H1 (cell line): ENCODE measurements at regions not wholly inside any gene's neighbourhood (a gene's known extent, or its start where the extent isn't known, plus 50 kb on each side); places are given as distances from the start of the nearest gene placed in this dataset.

ENCODE experiments used
- CTCF ChIA-PET: fragments of 300-600 bp; sonication (Branson Sonifier 250); formaldehyde crosslinking; loops from one replicate; lab custom pipeline; 2021; ENCODE audit not compliant: partially characterized antibody; lab: Charles Lee
- POLR2A ChIA-PET: fragments of 300-600 bp; sonication (Branson Sonifier 250); formaldehyde crosslinking; loops from one replicate; lab custom pipeline; 2021; ENCODE audit warnings: inconsistent platforms; ENCODE audit not compliant: partially characterized antibody; lab: Charles Lee
- DNase-seq, 2 experiments: peaks; one replicate each; pipeline versions ENCODE4 v3.0.0 to v3.0.0-alpha.2; 2010 to 2022; ENCODE audit warnings: low spot score in 2 of 2, low read depth in 1 of 2, mixed read lengths in 1 of 2
- FAIRE-seq: peaks from 2 replicates; lab custom pipeline; 2011; peaks lifted over from hg19 to GRCh38; lab: Jason Lieb, UNC
- H2AFZ ChIP-seq: 2 replicates; pipeline ENCODE4 v1.8.1; 2012; ENCODE audit warnings: low read length, inconsistent platforms
- H2AK5ac ChIP-seq: 2 replicates; pipeline ENCODE4 v1.6.1; 2013; ENCODE audit warnings: low read depth, low read length
- H2BK120ac ChIP-seq: replicated peaks from 2 replicates; pipeline ENCODE3; 2013; ENCODE audit warnings: low read depth, low read length, inconsistent platforms
- H2BK12ac ChIP-seq: 2 replicates; pipeline ENCODE4 v1.6.1; 2013; ENCODE audit warnings: low read depth, low read length
- H2BK15ac ChIP-seq: 2 replicates; pipeline ENCODE4 v1.6.1; 2013; ENCODE audit warnings: low read length
- H2BK20ac ChIP-seq: 2 replicates; pipeline ENCODE4 v1.6.1; 2013; ENCODE audit warnings: low read length
- H2BK5ac ChIP-seq: 2 replicates; pipeline ENCODE4 v1.6.1; 2013; ENCODE audit warnings: low read depth, low read length
- H3K14ac ChIP-seq: 2 replicates; pipeline ENCODE4 v1.6.1; 2013; ENCODE audit warnings: inconsistent platforms; ENCODE audit not compliant: insufficient read length
- H3K18ac ChIP-seq: 2 replicates; pipeline ENCODE4 v1.6.1; 2013; ENCODE audit warnings: low read length; ENCODE audit errors: extremely low read depth
- H3K23ac ChIP-seq: 2 replicates; pipeline ENCODE4 v1.6.1; 2013; ENCODE audit warnings: inconsistent platforms; ENCODE audit not compliant: insufficient read length
- H3K23me2 ChIP-seq: 2 replicates; pipeline ENCODE4 v1.6.1; 2013; ENCODE audit warnings: low read depth, low read length
- H3K27ac ChIP-seq: 2 replicates; pipeline ENCODE4 v1.6.1; 2011; ENCODE audit warnings: low read depth, low read length, inconsistent platforms
- H3K27me3 ChIP-seq, 4 experiments: replicated peaks in 1 of 4; 1 replicate in 1 of 4; 2 replicates in 3 of 4; pipeline versions ENCODE4 v1.6.1 to v1.8.1; 2011 to 2013; ENCODE audit warnings: low read length in 3 of 4, mild to moderate bottlenecking in 3 of 4, inconsistent platforms in 2 of 4, mixed read lengths in 2 of 4, moderate library complexity in 1 of 4; ENCODE audit not compliant: control insufficient read depth in 3 of 4, insufficient read depth in 3 of 4; ENCODE audit errors: extremely low read depth in 1 of 4
- H3K36me3 ChIP-seq, 4 experiments: 2 replicates each; pipeline versions ENCODE4 v1.6.1 to v1.8.1; 2011 to 2013; ENCODE audit warnings: mild to moderate bottlenecking in 4 of 4, low read length in 3 of 4, moderate library complexity in 2 of 4, control low read depth in 1 of 4, inconsistent platforms in 1 of 4; ENCODE audit not compliant: insufficient read depth in 4 of 4, control insufficient read depth in 2 of 4
- H3K4ac ChIP-seq: replicated peaks from 2 replicates; pipeline ENCODE3; 2013; ENCODE audit warnings: low read length, low read depth, mixed read lengths, inconsistent platforms; ENCODE audit not compliant: insufficient read length
- H3K4me1 ChIP-seq, 4 experiments: replicated peaks in 1 of 4; 1 replicate in 1 of 4; 2 replicates in 3 of 4; pipeline versions ENCODE4 v1.6.1 to v1.8.1; 2011 to 2013; ENCODE audit warnings: low read length in 3 of 4, inconsistent platforms in 2 of 4, mixed read lengths in 1 of 4; ENCODE audit not compliant: insufficient read depth in 4 of 4, control insufficient read depth in 3 of 4
- H3K4me2 ChIP-seq, 2 experiments: 2 replicates each; pipeline versions ENCODE4 v1.6.1 to v1.8.1; 2011 to 2013; ENCODE audit warnings: low read depth in 2 of 2, low read length in 2 of 2, control low read depth in 1 of 2, inconsistent platforms in 1 of 2, mild to moderate bottlenecking in 1 of 2; ENCODE audit not compliant: insufficient read depth in 1 of 2
- H3K4me3 ChIP-seq, 4 experiments: fragments of 200-600, 300-600 bp in 1 of 4; sonication (generic), shearing (Covaris generic), sonication (Bioruptor Twin) in 1 of 4; 2 replicates each; pipeline versions ENCODE4 v1.5.1 to v1.8.1; 2011 to 2016; ENCODE audit warnings: low read length in 4 of 4, low read depth in 3 of 4, control low read depth in 2 of 4, inconsistent platforms in 2 of 4, mild to moderate bottlenecking in 2 of 4, mixed read lengths in 1 of 4, moderate library complexity in 1 of 4; ENCODE audit not compliant: insufficient read depth in 2 of 4; ENCODE audit errors: extremely low read depth in 1 of 4
- H3K56ac ChIP-seq: replicated peaks from 2 replicates; pipeline ENCODE3; 2013; ENCODE audit warnings: low read depth, mild to moderate bottlenecking, mixed read lengths, low read length, inconsistent platforms; ENCODE audit not compliant: insufficient read length
- H3K79me1 ChIP-seq: 2 replicates; pipeline ENCODE4 v1.6.1; 2013; ENCODE audit warnings: low read depth, low read length, control low read depth
- H3K79me2 ChIP-seq, 2 experiments: 2 replicates each; pipeline versions ENCODE4 v1.6.1 to v1.8.1; 2012 to 2013; ENCODE audit warnings: low read length in 2 of 2, mild to moderate bottlenecking in 2 of 2, inconsistent platforms in 1 of 2; ENCODE audit not compliant: insufficient read depth in 2 of 2, control insufficient read depth in 1 of 2
- H3K9ac ChIP-seq, 4 experiments: replicated peaks in 1 of 4; 1 replicate in 1 of 4; 2 replicates in 3 of 4; pipeline versions ENCODE4 v1.6.1 to v1.8.1; 2011 to 2013; ENCODE audit warnings: low read depth in 3 of 4, low read length in 3 of 4, control low read depth in 2 of 4, mild to moderate bottlenecking in 2 of 4, moderate library complexity in 2 of 4, inconsistent platforms in 1 of 4; ENCODE audit errors: extremely low read depth in 1 of 4
- H3K9me3 ChIP-seq, 2 experiments: 2 replicates each; pipeline versions ENCODE4 v1.6.1 to v1.8.1; 2012 to 2013; ENCODE audit warnings: mild to moderate bottlenecking in 2 of 2, moderate library complexity in 2 of 2, control low read depth in 1 of 2, inconsistent platforms in 1 of 2, low read depth in 1 of 2, low read length in 1 of 2, mixed read lengths in 1 of 2; ENCODE audit not compliant: insufficient read depth in 2 of 2
- H4K20me1 ChIP-seq, 2 experiments: replicated peaks in 1 of 2; 2 replicates each; pipeline versions ENCODE3 to v1.8.1; 2011 to 2013; ENCODE audit warnings: inconsistent platforms in 2 of 2, low read length in 2 of 2, mild to moderate bottlenecking in 1 of 2; ENCODE audit not compliant: insufficient read depth in 2 of 2, control insufficient read depth in 1 of 2
- H4K5ac ChIP-seq: 2 replicates; pipeline ENCODE4 v1.6.1; 2013; ENCODE audit warnings: low read length, low read depth, mixed read lengths, inconsistent platforms; ENCODE audit not compliant: insufficient read length
- H4K8ac ChIP-seq: 2 replicates; pipeline ENCODE4 v1.8.0; 2013; ENCODE audit warnings: mild to moderate bottlenecking, moderate library complexity, low read length, inconsistent platforms; ENCODE audit not compliant: insufficient read depth; ENCODE audit errors: extremely low read depth
- H4K91ac ChIP-seq: replicated peaks from 2 replicates; pipeline ENCODE3; 2013; ENCODE audit warnings: low read length, mixed read lengths, inconsistent platforms; ENCODE audit not compliant: insufficient read length
- RAD21 ChIP-seq, 2 experiments: IDR thresholded peaks in 1 of 2; conservative IDR thresholded peaks in 1 of 2; 2 replicates each; pipeline ENCODE4 v1.6.1; 2011; ENCODE audit warnings: low read depth in 2 of 2, low read length in 2 of 2, improper control_type of control experiment in 1 of 2, inconsistent platforms in 1 of 2, mild to moderate bottlenecking in 1 of 2, moderate library complexity in 1 of 2
- WGBS, 2 experiments: shearing (Covaris generic) in 1 of 2; methylation state at CpG; one replicate each; pipeline versions ENCODE4 v1.1.6 to v1.1.7; 2013 to 2015; ENCODE audit warnings: low lambda C conversion rate in 2 of 2, mixed read lengths in 2 of 2, inconsistent platforms in 1 of 2, low coverage in 1 of 2, missing lambda C conversion rate in 1 of 2; ENCODE audit not compliant: insufficient replicate concordance in 2 of 2, insufficient coverage in 1 of 2, insufficient read length in 1 of 2; ENCODE audit errors: extremely low coverage in 1 of 2, missing lambda C conversion rate in 1 of 2; 5-methylcytosine and 5-hydroxymethylcytosine counted together

DNA sequence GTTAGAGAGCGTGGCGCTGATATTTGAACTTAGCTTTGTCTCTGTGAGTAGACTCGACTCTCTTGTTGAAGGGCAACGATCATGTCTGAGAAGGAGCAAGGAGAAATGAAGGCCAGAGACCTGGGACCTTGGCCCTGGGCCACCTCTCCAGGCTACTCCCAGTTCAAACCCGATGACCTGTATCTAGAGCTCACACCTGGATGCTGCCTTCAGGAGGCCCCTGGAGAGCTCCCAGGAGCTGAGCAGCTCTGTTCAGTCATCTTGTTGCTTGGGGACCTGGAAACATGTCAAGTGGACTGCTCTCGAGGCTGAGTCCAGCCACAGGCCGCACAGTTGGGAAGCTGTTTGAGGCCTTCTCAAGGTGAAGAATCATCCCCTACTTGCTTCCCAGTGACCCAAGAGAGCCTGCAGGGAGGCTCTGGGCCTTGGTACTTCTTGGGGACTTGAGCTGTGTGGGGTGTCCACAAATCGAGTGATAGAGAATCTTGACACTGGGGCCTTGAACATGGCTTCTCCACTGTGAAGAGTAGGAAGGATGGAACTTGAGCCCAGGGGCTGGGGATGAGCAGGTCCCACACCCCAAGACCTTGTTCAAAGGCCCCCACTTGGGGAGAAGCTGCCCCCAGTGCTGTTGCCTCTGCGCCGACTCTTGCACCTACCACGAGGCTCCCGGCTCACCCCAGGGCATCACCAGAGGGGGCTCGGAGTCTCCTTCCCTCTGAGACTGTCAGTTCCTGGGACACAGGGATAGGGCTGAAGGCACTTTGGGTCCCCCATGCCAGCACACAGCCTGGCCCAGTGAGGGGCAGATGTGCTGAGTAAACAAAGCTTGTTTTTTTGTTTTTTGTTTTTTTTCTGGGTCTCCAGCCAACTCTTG lies 112.1 kb downstream of the IRX5 start:
- Histone ChIP-seq H3K36me3 (no peaks in the 10 kb centered on the region), H3K9ac (no peak overlapping the region), H3K4me3 (no peak overlapping the region), H3K4me1 (no peaks in the 10 kb centered on the region), H3K23me2 (no peaks in the 10 kb centered on the region; the same call in 1 of the 2 replicates), H3K56ac (no peak overlapping the region), H2AFZ (no peak overlapping the region), H2BK20ac (no peak overlapping the region), H3K18ac (no peak overlapping the region), H2BK5ac (no peak overlapping the region), H3K23ac (no peak overlapping the region), H3K79me1 (no peaks in the 10 kb centered on the region), H3K79me2 (no peaks in the 10 kb centered on the region), H2AK5ac (no peak overlapping the region), H4K20me1 (no peaks in the 10 kb centered on the region), H4K5ac (no peak overlapping the region), H3K9me3 (no peaks in the 10 kb centered on the region), H3K27me3 (no peaks in the 10 kb centered on the region), H4K91ac (no peak overlapping the region), H3K4ac (no peak overlapping the region), H2BK120ac (no peak overlapping the region), H4K8ac (no peak overlapping the region; the same call in 1 of the 2 replicates), H3K14ac (no peak overlapping the region), H2BK15ac (no peak overlapping the region), H3K4me2 (no peak overlapping the region), H2BK12ac (no peak overlapping the region), H3K27ac (no peak overlapping the region)
- FAIRE-seq, result no peak
- DNase-seq, result no peak
- ChIA-PET CTCF (interaction anchor here (0.6 to 14.3 kb wide), 28 partner anchors 8 to 1493 kb away, joined by 3 to 145 read pairs (median 4); no protein-coding TSS in a partner anchor), POLR2A (no interaction called here)
- 96% methylated on average over 13 of the region's 13 CpGs; no CpG with 5 or more reads in 1 of the 2 experiments for WGBS, 2 experiments
- TF ChIP-seq RAD21 (IDR thresholded peaks at IDR 0.05 in 1 of 2, conservative IDR thresholded peaks at IDR 0.05 in 1 of 2; ENCODE audit: low read depth in 2 of 2, low read length in 2 of 2), result no peak
